MM.1S (cell line): ENCODE measurements at regions not wholly inside any gene's neighbourhood (a gene's known extent, or its start where the extent isn't known, plus 50 kb on each side); places are given as distances from the start of the nearest gene placed in this dataset.

ENCODE experiments used
- DNase-seq: peaks from one replicate; pipeline ENCODE4 v3.0.0-alpha.2; 2015
- H2AFZ ChIP-seq: fragments of 300-600 bp; sonication (generic); 2 replicates; pipeline ENCODE4 v1.6.0; 2016; ENCODE audit warnings: antibody characterized with exemption, low read length
- H3F3A ChIP-seq: fragments of 300-600 bp; sonication (generic); 2 replicates; pipeline ENCODE4 v1.6.1; 2016; ENCODE audit warnings: mild to moderate bottlenecking, antibody characterized with exemption, low read length, moderate library complexity, mixed read lengths; ENCODE audit not compliant: insufficient read depth
- H3K27ac ChIP-seq: fragments of 300-600 bp; sonication (generic); 2 replicates; pipeline ENCODE4 v1.5.1; 2016; ENCODE audit warnings: mild to moderate bottlenecking, low read length
- H3K27me3 ChIP-seq: fragments of 300-600 bp; sonication (generic); replicated peaks from 2 replicates; pipeline ENCODE4 v1.6.0; 2016; ENCODE audit warnings: low read length; ENCODE audit not compliant: insufficient read depth
- H3K36me3 ChIP-seq: fragments of 300-600 bp; sonication (generic); replicated peaks from 2 replicates; pipeline ENCODE4 v1.6.1; 2016; ENCODE audit warnings: mild to moderate bottlenecking, low read length, mixed read lengths; ENCODE audit not compliant: insufficient read depth
- H3K4me1 ChIP-seq: fragments of 300-600 bp; sonication (generic); 2 replicates; pipeline ENCODE4 v1.6.1; 2016; ENCODE audit warnings: low read length, mixed read lengths
- H3K4me2 ChIP-seq: fragments of 300-600 bp; sonication (generic); 2 replicates; pipeline ENCODE4 v1.6.0; 2016; ENCODE audit warnings: low read depth, low read length
- H3K4me3 ChIP-seq: fragments of 300-600 bp; sonication (generic); 2 replicates; pipeline ENCODE4 v1.5.1; 2016; ENCODE audit warnings: low read length, mixed read lengths
- H3K79me2 ChIP-seq: fragments of 300-600 bp; sonication (generic); 2 replicates; pipeline ENCODE4 v1.6.1; 2016; ENCODE audit warnings: mixed run types, low read length, mixed read lengths
- H3K9ac ChIP-seq: fragments of 300-600 bp; sonication (generic); 2 replicates; pipeline ENCODE4 v1.6.1; 2016; ENCODE audit warnings: low read length, mixed read lengths
- H3K9me2 ChIP-seq: fragments of 300-600 bp; sonication (generic); replicated peaks from 2 replicates; pipeline ENCODE4 v1.6.1; 2016; ENCODE audit warnings: mild to moderate bottlenecking, low read length, mixed read lengths; ENCODE audit not compliant: insufficient read depth
- H3K9me3 ChIP-seq: fragments of 300-600 bp; sonication (generic); replicated peaks from 2 replicates; pipeline ENCODE4 v1.6.1; 2016; ENCODE audit warnings: mild to moderate bottlenecking, low read length, mixed read lengths; ENCODE audit not compliant: insufficient read depth
- H4K20me1 ChIP-seq: fragments of 300-600 bp; sonication (generic); 2 replicates; pipeline ENCODE4 v1.6.1; 2016; ENCODE audit warnings: mild to moderate bottlenecking, low read length, moderate library complexity, mixed read lengths; ENCODE audit not compliant: insufficient read depth
- EZH2 ChIP-seq: fragments of 300-600 bp; sonication (generic); optimal IDR thresholded peaks from 2 replicates; pipeline ENCODE3; 2017; ENCODE audit warnings: low read depth, mild to moderate bottlenecking, antibody characterized with exemption, low read length, mixed read lengths
- EZH2phosphoT487 ChIP-seq: fragments of 300-600 bp; sonication (generic); IDR thresholded peaks from 2 replicates; pipeline ENCODE4 v1.6.1; 2018; ENCODE audit warnings: antibody characterized with exemption, low read length
- TF ChIP-seq, protein P1 (sequence below): fragments of 300-600 bp; sonication (generic); IDR thresholded peaks from 2 replicates; pipeline ENCODE4 v1.5.1; 2016; ENCODE audit warnings: antibody characterized with exemption, low read length, mixed read lengths

DNA sequence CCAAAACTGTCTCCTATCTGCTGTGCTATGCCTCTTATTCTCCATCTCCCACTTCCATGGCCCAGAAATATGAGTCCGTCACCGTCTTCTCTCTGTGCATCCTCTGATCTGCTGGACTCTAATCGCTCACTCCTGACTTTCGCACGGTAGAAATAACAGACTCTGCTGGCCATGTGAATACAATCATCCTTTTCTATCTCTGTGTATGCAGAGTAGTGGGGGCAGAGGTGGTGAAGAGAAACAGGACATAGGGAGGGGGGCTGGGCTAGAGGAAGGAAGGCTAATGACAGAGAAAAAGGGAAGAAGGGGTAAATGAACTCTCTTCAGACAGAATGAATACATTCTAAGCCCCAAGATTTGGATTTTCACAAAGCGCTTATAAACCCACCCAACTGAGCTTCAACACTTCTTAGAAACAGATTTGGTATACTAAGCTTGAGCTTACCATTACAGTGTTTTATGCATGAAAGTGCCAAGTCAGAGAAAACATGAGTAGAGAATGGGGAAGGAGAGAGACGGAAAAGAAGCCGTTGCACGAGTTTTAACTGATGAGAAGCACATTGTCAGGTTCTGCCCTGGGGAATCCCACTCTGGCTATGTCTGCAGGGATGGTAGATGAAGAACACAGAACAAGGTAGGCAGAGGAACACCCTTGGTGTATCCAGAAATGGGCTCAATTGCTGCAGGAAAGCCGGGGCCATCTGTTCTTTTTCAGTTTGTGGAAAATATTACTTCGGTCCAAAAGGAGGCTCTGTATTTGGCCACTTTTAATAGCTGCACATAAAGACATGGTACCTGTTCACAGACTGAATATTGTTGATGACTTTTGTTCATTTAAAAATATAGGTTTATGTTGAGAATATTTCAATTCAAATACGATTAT lies 324.7 kb downstream of the ETS1 start:
- H3K27ac ChIP-seq, result no peak overlapping the region
- H4K20me1 ChIP-seq, result no peaks in the 10 kb centered on the region
- no peaks in the 10 kb centered on the region for H3K4me1 ChIP-seq
- no peak for TF ChIP-seq EZH2
- TF ChIP-seq, protein P1, sequence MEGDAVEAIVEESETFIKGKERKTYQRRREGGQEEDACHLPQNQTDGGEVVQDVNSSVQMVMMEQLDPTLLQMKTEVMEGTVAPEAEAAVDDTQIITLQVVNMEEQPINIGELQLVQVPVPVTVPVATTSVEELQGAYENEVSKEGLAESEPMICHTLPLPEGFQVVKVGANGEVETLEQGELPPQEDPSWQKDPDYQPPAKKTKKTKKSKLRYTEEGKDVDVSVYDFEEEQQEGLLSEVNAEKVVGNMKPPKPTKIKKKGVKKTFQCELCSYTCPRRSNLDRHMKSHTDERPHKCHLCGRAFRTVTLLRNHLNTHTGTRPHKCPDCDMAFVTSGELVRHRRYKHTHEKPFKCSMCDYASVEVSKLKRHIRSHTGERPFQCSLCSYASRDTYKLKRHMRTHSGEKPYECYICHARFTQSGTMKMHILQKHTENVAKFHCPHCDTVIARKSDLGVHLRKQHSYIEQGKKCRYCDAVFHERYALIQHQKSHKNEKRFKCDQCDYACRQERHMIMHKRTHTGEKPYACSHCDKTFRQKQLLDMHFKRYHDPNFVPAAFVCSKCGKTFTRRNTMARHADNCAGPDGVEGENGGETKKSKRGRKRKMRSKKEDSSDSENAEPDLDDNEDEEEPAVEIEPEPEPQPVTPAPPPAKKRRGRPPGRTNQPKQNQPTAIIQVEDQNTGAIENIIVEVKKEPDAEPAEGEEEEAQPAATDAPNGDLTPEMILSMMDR, result no peak
- no peak for TF ChIP-seq EZH2phosphoT487
- no peaks in the 10 kb centered on the region for H3K27me3 ChIP-seq
- H3K9me3 ChIP-seq, result no peaks in the 10 kb centered on the region
- no peak for DNase-seq
- H3F3A ChIP-seq, result no peaks in the 10 kb centered on the region
- no peak overlapping the region for H3K4me3 ChIP-seq
- H3K9ac ChIP-seq, result no peak overlapping the region
- no peaks in the 10 kb centered on the region for H3K36me3 ChIP-seq
- no peaks in the 10 kb centered on the region for H3K79me2 ChIP-seq
- no peaks in the 10 kb centered on the region for H3K9me2 ChIP-seq
- no peak overlapping the region for H2AFZ ChIP-seq
- no peak overlapping the region for H3K4me2 ChIP-seq

DNA sequence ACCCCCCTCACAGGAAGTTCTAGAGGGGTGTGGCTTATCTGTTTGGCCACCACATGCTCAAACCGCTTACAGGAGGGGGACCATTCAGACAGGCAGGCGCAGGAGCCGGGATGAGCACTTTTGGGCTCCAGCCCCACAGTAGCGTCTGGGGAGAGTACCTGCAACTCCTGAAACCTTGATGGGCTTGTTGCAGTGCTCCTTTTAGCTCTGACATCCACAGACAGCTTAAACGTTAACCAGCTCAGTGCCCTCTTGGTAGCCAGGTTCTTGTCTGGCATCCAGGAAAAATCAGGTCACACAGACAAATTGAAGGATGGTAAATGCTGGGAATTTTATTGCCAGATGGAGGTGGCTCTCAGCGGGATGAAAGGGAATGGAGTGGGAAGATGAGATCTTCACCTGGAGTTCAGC lies 326.3 kb downstream of the ETS1 start:
- H4K20me1 ChIP-seq, result no peaks in the 10 kb centered on the region
- no peaks in the 10 kb centered on the region for H3K4me1 ChIP-seq
- H3K79me2 ChIP-seq, result no peaks in the 10 kb centered on the region
- no peaks in the 10 kb centered on the region for H3K9me2 ChIP-seq
- no peak overlapping the region for H3K9ac ChIP-seq
- H2AFZ ChIP-seq, result no peak overlapping the region
- no peaks in the 10 kb centered on the region for H3K27me3 ChIP-seq
- no peak for TF ChIP-seq EZH2phosphoT487
- no peak overlapping the region for H3K4me2 ChIP-seq
- H3K9me3 ChIP-seq, result no peaks in the 10 kb centered on the region
- no peaks in the 10 kb centered on the region for H3F3A ChIP-seq
- no peak overlapping the region for H3K4me3 ChIP-seq
- H3K36me3 ChIP-seq, result no peaks in the 10 kb centered on the region
- no peak overlapping the region for H3K27ac ChIP-seq
- no peak for DNase-seq

DNA sequence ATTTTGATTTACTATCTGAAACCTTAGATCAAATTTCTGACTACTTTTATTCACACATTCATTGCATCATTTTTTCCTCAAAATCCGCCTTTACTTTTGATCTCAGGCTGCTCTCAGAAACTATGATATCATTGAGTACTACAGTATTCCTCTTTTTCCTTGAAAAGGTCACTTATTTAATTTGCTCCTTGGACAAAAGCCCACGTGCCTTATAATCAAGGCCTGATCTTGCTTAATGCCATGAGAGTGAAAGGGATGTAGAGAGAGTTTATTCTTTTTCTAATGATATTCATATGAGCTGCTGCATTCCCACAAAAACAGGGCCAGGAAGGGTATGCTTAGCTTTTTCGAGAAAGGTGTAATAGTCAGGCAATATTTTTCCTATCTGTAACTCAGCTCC lies 327.0 kb downstream of the ETS1 start:
- no peak overlapping the region for H2AFZ ChIP-seq
- no peaks in the 10 kb centered on the region for H3K9me2 ChIP-seq
- no peak overlapping the region for H3K27ac ChIP-seq
- no peaks in the 10 kb centered on the region for H3K4me1 ChIP-seq
- no peaks in the 10 kb centered on the region for H3K36me3 ChIP-seq
- H3K9me3 ChIP-seq, result no peaks in the 10 kb centered on the region
- no peaks in the 10 kb centered on the region for H3F3A ChIP-seq
- H3K4me2 ChIP-seq, result no peak overlapping the region
- no peak for DNase-seq
- TF ChIP-seq EZH2phosphoT487 (no peak), EZH2 (no peak)
- TF ChIP-seq, protein P1, result no peak
- no peaks in the 10 kb centered on the region for H4K20me1 ChIP-seq
- H3K79me2 ChIP-seq, result no peaks in the 10 kb centered on the region
- no peak overlapping the region for H3K4me3 ChIP-seq
- no peak overlapping the region for H3K9ac ChIP-seq
- no peaks in the 10 kb centered on the region for H3K27me3 ChIP-seq

DNA sequence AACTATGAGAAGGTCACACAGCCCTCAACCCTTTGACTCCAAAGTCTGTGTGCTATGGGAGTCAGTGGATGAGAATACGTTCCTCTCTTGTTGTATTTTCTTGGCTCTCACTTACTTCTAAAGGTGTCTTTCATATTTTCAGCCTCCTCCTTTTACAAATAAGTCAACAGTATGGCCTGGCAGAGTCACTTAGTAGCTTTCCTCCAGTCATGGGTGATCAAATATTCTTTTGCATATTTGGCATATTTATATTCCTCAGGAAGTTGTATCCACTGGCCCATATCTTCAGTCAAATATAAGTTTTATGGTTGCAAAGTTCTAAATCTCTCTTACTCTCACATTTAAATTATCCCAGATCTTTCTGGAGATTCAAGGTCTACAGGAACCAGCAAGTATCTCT lies 327.5 kb downstream of the ETS1 start:
- Histone ChIP-seq H3K36me3 (no peaks in the 10 kb centered on the region), H3K9me3 (no peaks in the 10 kb centered on the region), H3K9ac (no peak overlapping the region), H4K20me1 (no peaks in the 10 kb centered on the region), H2AFZ (no peak overlapping the region), H3K27ac (no peak overlapping the region), H3K4me2 (no peak overlapping the region), H3K4me1 (no peaks in the 10 kb centered on the region), H3K9me2 (no peaks in the 10 kb centered on the region), H3K79me2 (no peaks in the 10 kb centered on the region), H3K27me3 (no peaks in the 10 kb centered on the region), H3F3A (no peaks in the 10 kb centered on the region), H3K4me3 (no peak overlapping the region)
- TF ChIP-seq, protein P1, result no peak
- no peak for TF ChIP-seq EZH2
- TF ChIP-seq EZH2phosphoT487, result no peak
- no peak for DNase-seq
